ENCODE measurements at regions not wholly inside any gene's neighbourhood (a gene's known extent, or its start where the extent isn't known, plus 50 kb on each side); places are given as distances from the start of the nearest gene placed in this dataset.
"Not testable (repeated sequence)": the region's sequence is repeated elsewhere in the genome, so short reads cannot be mapped to it uniquely, and the experiment has no call there.

GRCh38 chr12:60235261-60235660, 639.4 kb downstream of the SLC16A7 start:
- no peak for DNase-seq (ENCODE audit: low read depth)

- not testable (repeated sequence) for DNase-seq (ENCODE audit: low read depth)
Observed at GRCh38 chr12:60236416-60236815, 640.6 kb downstream of the SLC16A7 start.

- DNase-seq (ENCODE audit: low read depth) = no peak
Observed at GRCh38 chr12:60240891-60241290, 645.1 kb downstream of the SLC16A7 start.

DNA sequence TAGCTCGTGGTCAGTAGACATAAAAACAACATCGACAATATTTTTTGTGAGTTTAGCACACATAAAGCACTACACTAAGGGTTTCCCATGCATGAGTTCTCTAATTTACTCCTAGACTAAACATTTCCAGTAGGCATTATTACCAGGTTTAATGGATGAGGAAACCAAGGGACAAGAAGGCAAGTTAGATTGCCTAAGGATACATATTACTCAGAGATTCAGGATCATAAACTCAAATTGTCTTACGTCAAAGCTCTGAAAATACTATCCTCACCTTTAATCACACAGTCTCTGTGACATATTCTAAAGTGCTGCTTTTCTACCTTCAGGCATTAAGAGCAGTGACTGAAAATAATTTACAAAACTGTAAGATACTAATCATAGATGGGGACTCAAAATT, 655.3 kb downstream of the SLC16A7 start:
- DNase-seq (ENCODE audit: low read depth) = no peak

DNA sequence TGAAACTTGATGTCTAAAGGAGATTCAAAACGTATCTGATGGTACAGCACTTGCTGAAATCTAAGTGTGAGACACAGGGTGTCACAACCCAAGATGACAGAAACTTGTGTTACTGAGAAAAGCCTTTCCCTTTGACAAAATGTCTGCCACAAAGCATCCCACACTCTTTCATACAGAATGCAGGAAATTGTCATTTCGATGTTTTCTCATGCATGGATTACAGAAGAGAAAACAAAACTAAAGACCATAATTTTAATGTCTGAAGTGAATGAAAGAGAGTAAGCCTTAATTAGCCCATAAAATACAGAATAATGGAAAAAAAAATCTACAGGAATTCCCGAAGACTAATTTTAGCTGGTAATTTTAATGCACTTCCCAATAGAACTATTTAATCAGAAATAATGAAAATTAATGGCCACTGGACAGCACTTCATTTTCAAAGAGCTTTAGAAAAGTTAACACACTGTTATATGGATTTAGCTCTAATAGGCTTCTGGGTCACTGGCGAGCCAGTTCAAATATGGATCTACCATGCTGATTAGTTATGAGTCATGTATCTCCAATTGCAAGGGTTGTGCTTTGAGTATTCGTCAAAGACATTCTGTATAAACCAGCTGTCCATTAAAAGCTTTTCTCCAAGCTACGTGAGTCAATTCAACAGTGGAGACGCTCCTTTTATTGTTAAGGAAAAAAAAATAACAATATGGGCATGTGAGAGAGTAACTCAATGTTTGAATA, 656.7 kb downstream of the SLC16A7 start:
- DNase-seq (ENCODE audit: low read depth) = no peak

GRCh38 chr12:60255044-60255443, 659.2 kb downstream of the SLC16A7 start:
- DNase-seq (ENCODE audit: low read depth) = no peak

- no peak for DNase-seq (ENCODE audit: low read depth)
Observed at GRCh38 chr12:60257063-60257462, 661.2 kb downstream of the SLC16A7 start.

DNA sequence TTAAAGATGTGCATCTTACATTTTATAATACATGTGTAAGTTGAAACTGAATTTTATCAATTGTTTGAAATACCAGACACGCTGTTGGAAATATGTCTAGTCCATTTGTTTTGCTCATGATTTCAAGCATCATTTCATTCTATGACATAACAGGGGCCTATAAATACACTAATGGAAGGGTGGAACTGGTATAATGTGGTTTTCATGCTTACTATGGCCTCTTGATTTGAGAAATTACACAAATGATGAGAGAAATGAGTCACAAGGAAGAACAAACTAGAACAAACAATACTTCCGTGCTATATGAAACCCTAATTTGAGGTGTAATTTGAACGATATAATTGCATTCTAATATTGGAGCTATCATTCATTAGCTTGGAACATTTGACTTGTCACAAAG, 663.4 kb downstream of the SLC16A7 start:
- no peak for DNase-seq (ENCODE audit: low read depth)

GRCh38 chr12:60262378-60262777, 666.5 kb downstream of the SLC16A7 start:
- no peak for DNase-seq (ENCODE audit: low read depth)

DNA sequence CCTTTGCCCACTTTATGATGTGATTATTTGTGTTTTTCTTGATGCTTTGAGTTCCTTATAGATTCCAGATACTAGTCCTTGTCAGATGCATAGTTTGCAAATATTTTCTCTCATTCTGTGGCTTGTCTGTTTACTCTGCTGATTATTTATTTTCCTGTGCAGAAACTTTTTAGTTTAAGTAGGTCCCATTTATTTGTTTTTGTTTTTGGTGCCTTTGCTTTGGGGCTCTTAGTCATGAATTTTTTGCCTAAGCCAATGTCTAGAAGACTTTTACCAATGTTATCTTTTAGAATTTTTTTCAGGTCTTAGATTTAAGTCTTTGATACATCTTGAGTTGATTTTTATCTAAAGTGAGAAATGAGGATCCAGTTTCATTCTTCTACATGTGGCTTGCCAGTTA, 667.3 kb downstream of the SLC16A7 start:
- DNase-seq (ENCODE audit: low read depth) = no peak

DNA sequence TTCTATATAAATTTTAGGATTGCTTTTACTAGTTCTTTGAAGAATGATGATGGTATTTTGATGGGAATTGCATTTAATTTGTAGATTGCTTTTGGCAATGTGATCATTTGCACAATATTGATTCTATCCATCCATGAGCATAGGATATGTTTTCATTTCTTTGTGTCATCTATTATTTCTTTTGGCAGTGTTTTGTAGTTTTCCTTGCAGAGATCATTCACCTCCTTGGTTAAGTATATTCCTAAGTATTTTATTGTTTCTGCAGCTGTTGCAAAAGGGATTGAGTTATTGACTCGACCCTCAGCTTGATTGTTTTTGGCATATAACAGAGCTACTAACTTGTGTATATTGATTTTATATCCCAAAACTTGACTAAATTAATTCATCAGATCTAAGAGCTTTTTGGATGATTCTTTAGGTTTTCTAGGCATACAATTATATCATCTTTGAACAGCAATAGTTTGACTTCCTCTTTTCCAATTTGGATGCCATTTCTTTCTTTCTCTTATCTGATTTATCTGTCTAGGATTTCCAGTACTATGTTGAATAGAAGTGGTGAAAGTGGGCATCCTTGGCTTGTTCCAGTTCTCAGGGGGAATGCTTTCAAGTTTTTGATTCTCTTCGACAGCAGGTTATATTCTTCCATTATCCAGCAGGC, 668.1 kb downstream of the SLC16A7 start:
- DNase-seq (ENCODE audit: low read depth) = no peak

GRCh38 chr12:60265741-60266140, 669.9 kb downstream of the SLC16A7 start:
- DNase-seq (ENCODE audit: low read depth) = no peak

GRCh38 chr12:60266381-60266852, 670.6 kb downstream of the SLC16A7 start:
- no peak for DNase-seq (ENCODE audit: low read depth)

DNA sequence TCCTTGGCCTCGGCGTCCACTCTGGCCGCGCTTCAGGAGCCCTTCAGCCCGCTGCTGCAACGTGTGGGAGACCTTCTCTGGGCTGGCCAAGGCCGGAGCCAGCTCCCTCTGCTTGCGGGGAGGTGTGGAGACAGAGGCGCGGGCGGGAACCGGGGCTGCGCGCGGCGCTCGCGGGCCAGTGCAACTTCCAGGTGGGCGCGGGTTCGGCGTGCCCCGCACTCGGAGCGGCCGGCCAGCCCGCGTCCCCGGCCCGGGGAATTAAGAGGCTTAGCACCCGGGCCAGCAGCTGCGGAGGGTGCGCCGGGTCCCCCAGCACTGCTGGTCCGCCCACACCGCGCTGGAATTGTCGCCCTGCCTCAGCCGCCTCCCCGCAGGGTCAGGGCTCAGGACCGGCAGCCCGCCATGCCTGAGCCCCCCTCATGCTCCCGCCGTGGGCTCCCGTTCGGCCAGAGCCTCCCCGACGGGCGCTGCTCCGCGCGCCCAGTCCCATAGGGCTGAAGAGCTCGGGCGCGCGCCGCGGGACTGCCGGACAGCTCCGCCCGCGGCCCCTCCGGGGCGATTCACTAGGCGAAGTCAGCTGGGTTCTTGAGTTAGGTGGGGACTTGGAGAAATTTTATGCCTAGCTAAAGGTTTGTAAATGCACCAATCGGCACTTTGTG, 673.9 kb downstream of the SLC16A7 start:
- DNase-seq (ENCODE audit: low read depth) = no peak

DNA sequence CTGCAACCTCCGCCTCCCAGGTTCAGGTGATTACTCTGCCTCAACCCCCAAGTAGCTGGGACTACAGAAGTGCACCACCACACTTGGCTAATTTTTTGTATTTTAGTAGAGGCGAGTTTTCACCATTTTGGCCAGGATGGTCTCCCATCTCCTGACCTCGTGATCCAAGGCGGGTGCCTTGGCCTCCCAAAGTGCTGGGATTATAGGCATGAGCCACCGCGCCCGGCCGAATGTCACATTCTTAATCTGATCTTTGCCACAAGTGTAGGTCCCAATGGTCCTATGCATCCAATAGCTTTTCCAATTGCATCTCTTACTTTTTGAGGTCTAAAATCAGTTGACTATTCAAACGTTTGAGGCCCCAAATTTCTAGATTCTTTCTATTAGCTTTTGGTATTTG, 676.0 kb downstream of the SLC16A7 start:
- no peak for DNase-seq (ENCODE audit: low read depth)

DNA sequence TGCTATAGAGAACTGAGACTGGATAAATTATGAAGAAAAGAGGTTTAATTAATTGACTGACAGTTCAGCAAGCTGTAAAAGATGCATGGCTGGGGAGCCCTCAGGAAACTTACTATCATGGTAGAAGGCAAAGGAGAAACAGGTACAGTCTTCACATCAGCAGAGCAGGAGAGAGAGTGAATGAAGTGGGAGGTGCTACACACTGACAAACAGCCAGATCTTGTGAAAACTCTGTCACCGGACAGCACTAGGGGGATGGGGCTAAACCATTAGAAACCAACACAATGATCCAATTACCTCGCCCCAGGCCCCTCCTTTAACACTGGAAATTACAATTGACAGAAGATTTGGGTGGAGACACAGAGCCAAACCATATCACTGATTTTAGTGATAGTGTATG, 682.4 kb downstream of the SLC16A7 start:
- no peak for DNase-seq (ENCODE audit: low read depth)

DNA sequence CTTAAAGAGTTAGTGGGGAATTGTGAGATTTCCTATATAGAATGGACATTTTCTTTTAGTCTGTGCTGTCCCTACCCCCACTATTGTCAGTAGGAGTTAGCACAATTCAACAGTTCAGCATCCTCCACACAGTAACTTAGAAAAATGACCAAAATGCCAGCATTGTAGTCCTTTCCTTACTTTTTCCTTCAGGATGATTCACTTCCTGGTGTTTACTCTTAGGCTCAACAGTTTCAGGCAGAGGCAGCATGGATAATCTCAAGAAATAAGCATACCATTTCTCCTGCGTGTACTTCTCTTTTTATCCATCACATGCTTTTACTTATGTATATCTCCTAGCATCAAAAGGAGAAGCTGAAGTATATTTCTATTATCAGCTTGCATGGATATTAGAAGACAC, 683.4 kb downstream of the SLC16A7 start:
- no peak for DNase-seq (ENCODE audit: low read depth)

DNA sequence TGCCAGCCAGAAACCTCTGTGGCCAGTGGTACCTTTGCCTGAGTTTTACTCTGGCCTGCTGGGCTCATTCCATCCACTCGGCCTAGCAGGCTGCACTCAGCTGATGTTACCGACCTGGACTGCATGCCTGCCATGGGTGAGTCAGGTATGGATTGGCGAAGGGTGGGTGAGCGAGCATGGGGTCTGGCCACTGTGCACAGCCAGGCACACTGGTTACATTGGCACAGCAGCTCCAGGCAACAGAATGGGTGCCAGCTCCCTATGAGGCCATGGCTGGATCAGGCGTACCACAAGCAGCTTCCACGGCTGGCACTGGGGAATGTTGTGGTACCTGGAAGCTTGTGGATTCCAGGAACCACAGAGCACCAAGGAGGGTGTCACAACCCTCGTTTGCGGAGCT, 685.7 kb downstream of the SLC16A7 start:
- no peak for DNase-seq (ENCODE audit: low read depth)

DNA sequence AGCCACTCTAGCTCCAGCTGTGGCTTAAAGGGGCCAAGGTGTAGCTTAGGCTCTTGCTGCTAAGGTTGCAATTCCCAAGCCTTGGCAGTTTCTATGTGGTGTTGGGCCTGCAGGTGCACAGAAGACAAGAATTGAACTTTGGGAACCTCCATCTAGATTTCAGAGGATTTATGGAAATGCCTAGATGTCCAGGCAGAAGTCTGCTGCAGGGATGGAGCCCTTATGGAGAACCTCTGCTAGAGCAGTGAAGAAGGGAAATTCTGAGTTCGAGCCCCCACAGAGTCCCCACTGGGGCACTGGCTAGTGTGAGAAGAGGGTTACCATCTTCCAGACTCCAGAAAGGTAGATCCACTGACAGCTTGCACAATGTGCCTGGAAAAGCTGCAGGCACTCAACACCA, 694.7 kb downstream of the SLC16A7 start:
- no peak for DNase-seq (ENCODE audit: low read depth)

DNA sequence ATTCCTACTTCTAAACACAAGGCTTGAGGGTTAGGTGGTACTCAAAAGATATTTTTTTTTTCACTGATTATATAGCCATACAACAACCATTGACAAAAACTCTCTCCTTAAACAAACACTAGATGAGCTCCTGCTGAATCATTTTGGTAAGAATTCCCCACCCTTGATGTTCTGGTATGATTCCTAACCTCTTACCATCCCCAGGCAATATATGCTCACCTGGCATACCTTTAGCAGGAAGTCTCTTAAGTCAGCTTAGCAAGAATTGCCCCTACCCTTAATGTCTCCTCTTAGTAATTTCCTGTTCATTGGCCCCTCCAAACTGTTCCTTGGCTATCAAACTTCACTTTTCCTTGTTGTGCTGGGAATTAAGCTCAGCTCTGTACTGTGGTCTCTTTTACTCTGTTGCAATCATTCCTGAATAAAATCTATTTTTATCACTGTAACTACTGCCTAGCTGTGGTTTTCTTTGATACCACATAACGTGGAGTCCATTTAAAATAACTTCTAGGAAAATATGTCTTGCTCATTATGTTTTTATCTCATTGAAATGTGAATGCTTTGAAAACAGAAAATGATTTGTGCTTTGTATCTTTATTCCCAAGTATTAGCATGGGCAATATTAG, 712.6 kb downstream of the SLC16A7 start:
- no peak for DNase-seq (ENCODE audit: low read depth)

- no peak for DNase-seq (ENCODE audit: low read depth)
Observed at GRCh38 chr12:60311940-60312339, 716.1 kb downstream of the SLC16A7 start.

GRCh38 chr12:60317361-60317760, 721.5 kb downstream of the SLC16A7 start:
- no peak for DNase-seq (ENCODE audit: low read depth)
